NCI-H2196 treated with DMSO at 0.1 percent for 48 hours (cell line): ENCODE measurements at regions not wholly inside any gene's neighbourhood (a gene's known extent, or its start where the extent isn't known, plus 50 kb on each side); places are given as distances from the start of the nearest gene placed in this dataset.

Experiments
- DNase-seq: peaks from one replicate; lab custom pipeline; 2025; ENCODE audit not compliant: unreplicated experiment; lab: John Stamatoyannopoulos, UW

DNA sequence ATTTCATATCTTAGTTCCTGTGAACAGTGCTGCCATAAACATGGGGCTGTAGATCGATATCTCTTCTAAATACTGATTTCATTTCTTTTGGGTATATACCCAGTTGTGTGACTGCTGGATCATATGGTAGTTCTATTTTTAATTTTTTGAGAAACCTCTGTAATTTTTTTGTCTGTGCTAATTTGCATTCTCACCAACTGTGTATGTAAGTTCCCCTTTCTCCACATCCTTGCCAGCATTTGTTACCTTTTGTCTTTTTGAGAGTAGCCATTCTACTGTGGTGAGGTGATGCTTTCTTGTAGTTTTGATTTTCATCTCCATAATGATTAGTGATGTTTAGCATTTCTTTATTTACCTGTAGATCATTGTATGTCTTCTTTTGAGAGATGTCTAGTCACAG is 2086.5 kb upstream of the TENM3 start:
- no peak for DNase-seq

GRCh38 chr4:180160195-180160983 is 2082.8 kb upstream of the TENM3 start:
- no peak for DNase-seq

DNA sequence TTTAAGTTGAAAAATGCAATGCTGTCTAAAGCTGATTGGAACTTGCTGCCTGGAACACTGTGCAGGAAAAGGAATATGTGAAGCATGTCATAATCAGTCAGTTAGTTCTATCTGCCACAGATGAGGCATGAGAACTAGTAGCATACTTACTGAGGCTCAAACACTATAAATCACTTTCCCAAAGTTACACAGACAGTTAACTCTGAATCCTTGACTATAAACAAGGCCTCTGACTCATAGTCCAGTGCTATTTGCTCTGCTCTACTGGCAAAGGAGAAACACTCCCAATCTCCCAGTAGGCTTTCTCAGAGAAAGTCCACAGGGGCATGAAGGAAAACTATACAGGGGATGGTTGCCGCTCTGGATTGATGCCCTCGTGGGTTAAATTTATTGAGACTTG is 2078.4 kb upstream of the TENM3 start:
- no peak for DNase-seq

GRCh38 chr4:180169394-180169793 is 2073.8 kb upstream of the TENM3 start:
- DNase-seq: no peak

- DNase-seq: no peak
These were observed 2073.2 kb upstream of the TENM3 start for GRCh38 chr4:180169966-180170365.

DNA sequence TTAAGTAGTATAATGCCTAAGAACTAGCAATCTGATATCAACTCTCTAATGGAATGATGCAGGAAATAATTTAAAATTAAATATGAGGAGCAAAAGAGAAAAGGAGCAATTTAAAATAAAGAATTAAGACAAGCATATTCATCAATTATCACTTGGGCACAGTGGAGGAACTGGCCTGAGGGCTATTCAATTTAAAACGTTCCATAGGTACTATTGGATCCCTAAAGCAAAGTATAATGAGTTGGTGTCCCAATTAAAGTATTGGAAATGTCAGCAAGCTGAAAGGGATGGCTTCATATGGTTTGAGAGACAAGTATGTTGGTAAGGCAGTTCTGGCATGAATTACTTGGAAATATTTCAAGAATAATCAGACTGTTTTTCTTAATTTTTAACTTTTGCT is 2064.1 kb upstream of the TENM3 start:
- DNase-seq: no peak

DNA sequence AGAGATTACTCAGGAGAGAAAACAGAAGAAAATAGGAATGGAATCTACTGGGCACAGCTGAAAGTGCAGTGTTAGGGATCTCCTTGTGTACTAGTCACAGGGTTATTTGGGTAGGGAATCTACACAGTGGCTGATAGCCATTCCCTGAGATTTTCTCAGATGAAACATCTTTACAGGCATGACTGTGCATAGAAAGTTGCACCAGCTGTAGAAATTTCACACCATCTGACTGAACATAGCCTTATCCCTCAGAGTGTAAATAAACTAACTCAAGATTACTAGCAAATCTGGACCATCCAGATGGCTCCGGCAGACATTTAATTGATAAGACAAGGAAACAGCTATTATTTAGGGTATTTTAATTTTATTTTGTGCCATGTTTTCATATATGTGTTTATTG is 2053.5 kb upstream of the TENM3 start:
- DNase-seq: no peak

DNA sequence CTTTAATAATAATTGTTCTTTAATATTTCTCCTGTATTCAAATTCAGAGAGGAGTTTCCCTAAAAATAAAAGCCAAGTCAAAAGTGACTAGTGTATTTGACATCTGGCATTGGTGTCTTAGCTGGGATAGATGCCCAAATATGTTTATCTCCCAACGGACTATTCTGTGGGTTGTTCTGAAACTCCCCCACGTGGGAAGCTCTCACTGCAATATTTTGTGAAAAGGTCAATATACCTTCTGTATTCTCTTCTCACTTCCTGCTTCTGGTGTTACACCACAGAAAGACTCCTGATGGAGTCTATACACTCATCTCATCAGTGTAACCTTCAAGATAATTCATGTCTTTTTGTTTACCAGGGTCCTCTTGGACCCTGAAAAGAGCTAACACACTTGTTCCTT is 2052.8 kb upstream of the TENM3 start:
- no peak for DNase-seq

GRCh38 chr4:180197471-180197870 is 2045.7 kb upstream of the TENM3 start:
- no peak for DNase-seq

DNA sequence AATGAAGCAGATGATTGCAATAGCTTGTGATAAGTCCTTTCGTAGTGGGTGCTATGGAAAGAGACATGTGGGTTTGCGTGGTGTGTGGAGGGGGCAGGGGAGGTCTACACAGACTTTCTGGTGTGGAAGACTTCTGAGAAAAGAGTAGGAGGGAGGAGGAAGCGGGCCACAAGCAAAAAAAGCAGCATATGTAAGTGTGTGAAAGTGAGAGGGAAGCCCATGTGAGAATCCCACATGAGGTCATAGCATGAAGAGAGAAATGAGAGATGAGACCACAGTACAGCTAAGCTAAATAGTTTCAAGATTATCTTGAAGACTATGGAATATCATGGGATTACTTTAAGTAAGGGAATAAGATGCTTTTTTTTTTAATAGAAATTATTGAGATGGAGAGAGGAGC is 2039.9 kb upstream of the TENM3 start:
- DNase-seq: no peak

- DNase-seq: no peak
These were observed 2037.9 kb upstream of the TENM3 start for GRCh38 chr4:180205276-180205675.

DNA sequence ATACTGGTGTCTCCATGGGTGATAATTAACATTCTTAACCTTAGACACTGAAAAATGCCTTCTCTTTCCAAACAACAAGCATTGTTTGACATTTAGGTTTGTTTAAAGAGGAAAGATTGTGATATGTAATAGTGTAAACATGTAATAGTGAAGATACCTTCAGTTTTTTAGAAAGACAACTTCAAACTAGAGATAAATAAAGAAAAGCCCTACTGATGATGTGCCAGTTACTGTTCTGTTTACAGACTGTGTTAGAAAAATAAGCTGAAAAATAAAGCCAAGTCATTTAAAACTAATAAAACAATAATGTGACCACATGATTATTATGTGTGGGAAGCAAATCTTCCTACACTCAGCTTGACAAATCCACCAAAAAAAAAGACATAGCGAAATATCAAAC is 2035.3 kb upstream of the TENM3 start:
- no peak for DNase-seq

GRCh38 chr4:180217070-180217469 is 2026.1 kb upstream of the TENM3 start:
- DNase-seq: no peak

DNA sequence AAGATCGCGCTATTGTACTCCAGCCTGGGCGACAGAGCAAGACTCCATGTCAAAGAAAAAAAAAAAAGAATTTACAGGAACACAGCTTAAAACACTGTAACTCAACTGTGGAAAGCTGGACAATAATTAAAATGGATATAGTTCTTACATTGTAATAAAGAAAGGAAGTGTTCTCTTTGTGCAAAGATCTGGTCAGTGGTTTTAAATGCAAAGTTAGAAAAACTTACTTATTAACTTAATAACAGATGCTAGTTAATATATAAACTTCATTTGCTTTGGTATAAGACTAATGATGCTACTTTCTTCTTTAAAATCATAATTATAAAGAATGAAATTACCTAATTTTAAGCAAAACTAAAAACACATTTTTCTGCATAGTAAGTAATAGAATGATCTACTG is 2024.1 kb upstream of the TENM3 start:
- no peak for DNase-seq

GRCh38 chr4:180225977-180226376 is 2017.2 kb upstream of the TENM3 start:
- DNase-seq: no peak

GRCh38 chr4:180234730-180235129 is 2008.5 kb upstream of the TENM3 start:
- no peak for DNase-seq

- no peak for DNase-seq
These were observed 2002.5 kb upstream of the TENM3 start for GRCh38 chr4:180240670-180241069.

DNA sequence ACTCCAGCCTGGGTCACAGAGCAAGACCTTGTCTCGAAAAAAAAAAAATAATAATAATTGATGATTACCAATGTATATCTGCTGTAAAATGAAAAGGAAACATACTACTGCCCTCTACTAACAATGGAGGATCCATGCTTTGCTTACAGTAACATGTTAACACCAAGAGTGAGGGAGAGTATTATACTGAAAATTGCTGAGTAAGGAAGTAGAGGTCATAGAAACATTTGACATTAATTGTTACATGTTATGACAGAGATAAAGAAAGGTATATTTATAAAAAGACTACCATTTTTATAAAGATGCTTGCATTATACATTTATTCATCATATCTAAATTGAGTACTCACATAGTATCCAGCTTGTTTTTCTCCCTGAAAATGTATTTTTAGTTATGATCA is 1989.8 kb upstream of the TENM3 start:
- DNase-seq: no peak

GRCh38 chr4:180261346-180261745 is 1981.9 kb upstream of the TENM3 start:
- no peak for DNase-seq

DNA sequence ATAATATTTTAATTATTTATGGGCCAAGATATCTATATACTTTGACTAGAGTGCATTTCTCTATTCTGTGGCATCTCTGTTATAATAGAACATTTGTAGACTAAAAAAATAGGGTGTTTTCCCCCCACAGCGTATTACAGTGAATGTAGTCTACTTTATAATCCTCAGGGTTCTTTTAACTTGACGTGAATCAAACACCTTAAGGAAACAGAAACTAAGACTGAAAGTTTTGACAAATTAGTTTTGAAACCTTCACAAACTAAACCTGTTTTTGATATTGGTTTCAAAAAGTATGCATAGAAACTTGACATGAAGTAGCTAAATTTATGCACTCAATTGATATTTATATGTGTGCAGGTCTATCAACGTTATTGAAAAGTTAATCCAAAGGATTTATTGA is 1963.1 kb upstream of the TENM3 start:
- no peak for DNase-seq

DNA sequence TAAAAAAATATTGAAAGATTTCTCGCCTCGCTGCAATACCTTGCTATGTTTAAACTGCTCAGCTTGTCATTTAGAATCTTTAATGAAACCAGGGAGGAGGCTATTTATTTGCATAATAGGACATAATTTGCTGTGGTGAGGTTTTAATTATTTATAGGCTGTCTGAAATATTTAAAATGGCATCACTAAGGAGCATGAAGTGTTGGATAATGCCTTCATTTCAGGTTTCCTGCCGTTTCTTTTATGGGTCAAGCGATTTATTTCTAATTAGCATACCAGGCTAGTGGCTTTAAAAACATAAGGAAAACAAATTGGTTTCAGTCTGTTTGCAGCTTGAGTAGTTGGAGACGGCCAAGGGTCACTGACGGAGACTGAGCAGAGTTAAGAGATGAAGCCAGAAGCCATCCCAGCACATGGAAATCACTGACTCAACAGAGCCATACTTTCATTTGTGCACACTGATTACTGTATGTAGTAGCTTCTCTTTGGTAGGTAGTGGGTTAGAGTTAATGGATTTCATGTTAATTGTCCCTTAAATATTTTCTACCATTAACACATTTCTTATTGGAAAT is 1962.4 kb upstream of the TENM3 start:
- DNase-seq: no peak

GRCh38 chr4:180281724-180282123 is 1961.5 kb upstream of the TENM3 start:
- no peak for DNase-seq

DNA sequence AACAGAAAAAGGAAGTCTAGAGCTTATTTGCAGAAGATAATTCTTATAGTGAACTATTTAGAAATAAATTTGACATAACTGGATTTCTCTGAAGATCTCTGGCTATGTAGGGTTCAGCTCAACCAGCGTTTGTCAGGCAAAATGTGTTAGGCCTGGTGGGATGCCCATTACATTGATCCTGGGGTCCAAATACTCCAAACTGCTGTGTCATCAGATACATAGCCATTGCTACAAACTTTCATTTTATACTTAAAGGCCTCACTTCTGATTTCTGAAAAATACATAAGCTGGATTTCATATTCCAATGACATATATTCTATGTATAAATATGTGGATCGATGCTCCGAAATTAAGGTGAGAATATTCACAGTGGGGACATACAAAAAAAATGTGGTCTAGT is 1958.9 kb upstream of the TENM3 start:
- DNase-seq: no peak
